GM12878 (cell line): ENCODE measurements at regions not wholly inside any gene's neighbourhood (a gene's known extent, or its start where the extent isn't known, plus 50 kb on each side); places are given as distances from the start of the nearest gene placed in this dataset.

Source experiments
- ATAC-seq: fragments of 200-7000 bp; cut with Tn5 transposase; 3 replicates; pipeline ENCODE4 v1.9.1; 2020; ENCODE audit warnings: mild to moderate bottlenecking, moderate library complexity
- BruUV-seq: library from RNA; stranded (reverse); fragments of 400-500 nt; replicated peaks from 2 replicates; lab custom pipeline; 2021; lab: Mats Ljungman, UMichigan
- CTCF ChIA-PET: fragments of 300-600 bp; sonication (Branson Sonifier 250); formaldehyde crosslinking; extraction: SDS; loops from one replicate; lab custom pipeline; 2021; ENCODE audit warnings: inconsistent platforms; lab: Yijun Ruan, JAX
- POLR2A ChIA-PET: fragments of 350-600 bp; formaldehyde crosslinking; extraction: SDS; loops from one replicate; lab custom pipeline; 2021; ENCODE audit warnings: inconsistent platforms; lab: Charles Lee
- RAD21 ChIA-PET: fragments of 300-600 bp; sonication (Branson Sonifier 250); formaldehyde crosslinking; loops from one replicate; lab custom pipeline; 2023; ENCODE audit warnings: antibody characterized with exemption; ENCODE audit not compliant: unreplicated experiment; lab: Charles Lee
- SMC1A ChIA-PET: fragments of 300-600 bp; sonication (Branson Sonifier 250); formaldehyde crosslinking; loops from one replicate; lab custom pipeline; 2023; ENCODE audit not compliant: unreplicated experiment, uncharacterized antibody; lab: Charles Lee
- DNase-seq: peaks from one replicate; pipeline ENCODE4 v3.0.0-alpha.2; 2011; ENCODE audit warnings: low read depth, low spot score
- FAIRE-seq: peaks from 3 replicates; lab custom pipeline; 2011; peaks lifted over from hg19 to GRCh38; lab: Jason Lieb, UNC
- H2AFZ ChIP-seq: 2 replicates; pipeline ENCODE4 v1.6.0; 2011; ENCODE audit warnings: low read depth, low read length, control low read depth; ENCODE audit not compliant: control insufficient read depth
- H3K27ac ChIP-seq: 2 replicates; pipeline ENCODE4 v1.5.1; 2011; ENCODE audit warnings: control low read depth; ENCODE audit not compliant: control insufficient read depth, insufficient read depth
- H3K27me3 ChIP-seq, 2 experiments: replicated peaks in 1 of 2; 2 replicates each; pipeline versions ENCODE4 v1.6.0 to v1.6.1; 2011; ENCODE audit warnings: low read length in 1 of 2; ENCODE audit not compliant: control insufficient read depth in 2 of 2, insufficient read depth in 2 of 2
- H3K36me3 ChIP-seq, 2 experiments: 2 replicates each; pipeline ENCODE4 v1.5.1; 2011; ENCODE audit warnings: low read length in 1 of 2; ENCODE audit not compliant: control insufficient read depth in 2 of 2, insufficient read depth in 2 of 2
- H3K4me1 ChIP-seq: 2 replicates; pipeline ENCODE4 v1.6.1; 2011; ENCODE audit warnings: mild to moderate bottlenecking, low read length, moderate library complexity, mixed read lengths; ENCODE audit not compliant: control insufficient read depth, insufficient read depth
- H3K4me2 ChIP-seq: 2 replicates; pipeline ENCODE4 v1.6.0; 2011; ENCODE audit warnings: control low read depth; ENCODE audit not compliant: control insufficient read depth, insufficient read depth
- H3K4me3 ChIP-seq: fragments of 200-600 bp; sonication (generic); 2 replicates; pipeline ENCODE4 v1.5.1; 2016
- H3K79me2 ChIP-seq: 2 replicates; pipeline ENCODE4 v1.6.0; 2011; ENCODE audit warnings: low read length; ENCODE audit not compliant: control insufficient read depth, insufficient read depth
- H3K9ac ChIP-seq: 2 replicates; pipeline ENCODE4 v1.8.0; 2011; ENCODE audit warnings: low read length, control low read depth, mixed read lengths; ENCODE audit not compliant: control insufficient read depth, insufficient read depth
- H3K9me3 ChIP-seq: replicated peaks from 3 replicates; pipeline ENCODE4 v1.5.1; 2011; ENCODE audit warnings: mild to moderate bottlenecking, low read length; ENCODE audit not compliant: control insufficient read depth, insufficient read depth
- H4K20me1 ChIP-seq: 2 replicates; pipeline ENCODE4 v1.6.0; 2011; ENCODE audit not compliant: control insufficient read depth, insufficient read depth
- ATF7 ChIP-seq: fragments of 450-650 bp; IDR thresholded peaks from 2 replicates; pipeline ENCODE4 v1.6.1; 2016; ENCODE audit warnings: low read depth, mild to moderate bottlenecking
- CHD2 ChIP-seq: IDR thresholded peaks from 2 replicates; pipeline ENCODE4 v1.6.1; 2011; ENCODE audit warnings: low read depth, low read length, improper control_type of control experiment, borderline replicate concordance
- CHD4 ChIP-seq: fragments of 200-600 bp; sonication (generic); IDR thresholded peaks from 2 replicates; pipeline ENCODE4 v1.6.1; 2016; ENCODE audit warnings: mild to moderate bottlenecking
- CREM ChIP-seq: IDR thresholded peaks from 2 replicates; pipeline ENCODE4 v1.6.1; 2014; ENCODE audit warnings: antibody characterized with exemption, low read depth
- E2F4 ChIP-seq: IDR thresholded peaks from 2 replicates; pipeline ENCODE4 v1.6.1; 2012; ENCODE audit warnings: low read depth, low read length, improper control_type of control experiment
- FOS ChIP-seq: IDR thresholded peaks from 3 replicates; pipeline ENCODE4 v1.6.1; 2011; ENCODE audit warnings: borderline replicate concordance; ENCODE audit not compliant: insufficient read length; ENCODE audit errors: extremely low read depth
- FOXM1 ChIP-seq: IDR thresholded peaks from 2 replicates; pipeline ENCODE4 v1.6.1; 2012; ENCODE audit warnings: low read depth, mild to moderate bottlenecking, inconsistent platforms, low read length, moderate library complexity
- HDAC2 ChIP-seq: fragments of 200-600 bp; sonication (generic); IDR thresholded peaks from 2 replicates; pipeline ENCODE4 v1.6.1; 2017
- LARP7 ChIP-seq: fragments of 450-650 bp; IDR thresholded peaks from 2 replicates; pipeline ENCODE4 v1.6.1; 2017; ENCODE audit warnings: mild to moderate bottlenecking
- MLLT1 ChIP-seq: fragments of 450-650 bp; IDR thresholded peaks from 2 replicates; pipeline ENCODE4 v1.6.1; 2016; ENCODE audit warnings: mild to moderate bottlenecking
- NRF1 ChIP-seq: conservative IDR thresholded peaks from 2 replicates; pipeline ENCODE4 v1.6.1; 2011; ENCODE audit warnings: mild to moderate bottlenecking, low read depth, low read length, improper control_type of control experiment
- SIX5 ChIP-seq: IDR thresholded peaks from 2 replicates; pipeline ENCODE4 v1.6.1; 2011; ENCODE audit warnings: mild to moderate bottlenecking, low read depth, low read length, moderate library complexity; ENCODE audit not compliant: severe bottlenecking
- SPI1 ChIP-seq: IDR thresholded peaks from 2 replicates; pipeline ENCODE4 v1.6.1; 2011; ENCODE audit warnings: low read depth, mild to moderate bottlenecking, low read length, moderate library complexity, borderline replicate concordance; ENCODE audit not compliant: insufficient read depth
- SREBF2 ChIP-seq: IDR thresholded peaks from 2 replicates; pipeline ENCODE4 v1.6.1; 2012; ENCODE audit warnings: mild to moderate bottlenecking, low read length
- STAT1 ChIP-seq: fragments of 450-650 bp; conservative IDR thresholded peaks from 2 replicates; pipeline ENCODE4 v1.6.1; 2014; ENCODE audit warnings: antibody characterized with exemption, mild to moderate bottlenecking
- TAF1 ChIP-seq: IDR thresholded peaks from 2 replicates; pipeline ENCODE4 v1.6.1; 2011; ENCODE audit warnings: mild to moderate bottlenecking, low read depth, low read length, borderline replicate concordance
- WRNIP1 ChIP-seq: IDR thresholded peaks from 2 replicates; pipeline ENCODE4 v1.6.1; 2011; ENCODE audit warnings: low read depth, low read length, improper control_type of control experiment, borderline replicate concordance
- WGBS: methylation state at CpG from one replicate; pipeline ENCODE4 v1.1.6; 2016; ENCODE audit warnings: low lambda C conversion rate; ENCODE audit not compliant: insufficient replicate concordance, insufficient coverage; ENCODE audit errors: missing lambda C conversion rate; 5-methylcytosine and 5-hydroxymethylcytosine counted together
- in situ Hi-C: fragments of 300-500 bp; cut with MboI; formaldehyde crosslinking; loops from 9 replicates; pipeline ENCODE4 v1.14.3; 2018; ENCODE audit warnings: mixed read lengths
- intact Hi-C: fragments of 100-400 bp; cut with micrococcal nuclease; formaldehyde crosslinking; loops from one replicate; pipeline ENCODE4 v1.14.2; 2022; ENCODE audit not compliant: unreplicated experiment

GRCh38 chr1:60421965-60422364 lies 348.4 kb upstream of the C1orf87 start:
- intact Hi-C loops (no loop called here), in situ Hi-C loops (no loop called here)
- 8% methylated on average over 4 of the region's 4 CpGs for WGBS
- Histone ChIP-seq H3K79me2 (no peaks in the 10 kb centered on the region), H3K27ac (no peak overlapping the region), H3K4me2 (no peak overlapping the region), H4K20me1 (no peaks in the 10 kb centered on the region), H3K27me3 (no peaks in the 10 kb centered on the region), H3K36me3 (no peaks in the 10 kb centered on the region), H2AFZ (no peak overlapping the region), H3K4me1 (no peaks in the 10 kb centered on the region), H3K9me3 (no peaks in the 10 kb centered on the region), H3K4me3 (no peak overlapping the region), H3K9ac (no peak overlapping the region)
- ATAC-seq: no peak
- SMC1A ChIA-PET: no interaction called here
- no peak for FAIRE-seq
- POLR2A ChIA-PET: no interaction called here
- RAD21 ChIA-PET: no interaction called here
- DNase-seq: no peak
- no TSS peak for BruUV-seq
- TF ChIP-seq LARP7 (no peak), CHD2 (no peak), WRNIP1 (no peak), CHD4 (no peak), ATF7 (no peak), SIX5 (no peak), E2F4 (no peak), SPI1 (no peak)
- CTCF ChIA-PET: no interaction called here

GRCh38 chr1:60419023-60419422 lies 345.5 kb upstream of the C1orf87 start:
- no peak for FAIRE-seq
- H3K9me3 ChIP-seq: no peaks in the 10 kb centered on the region
- H3K27ac ChIP-seq: no peak overlapping the region
- H2AFZ ChIP-seq: no peak overlapping the region
- DNase-seq: no peak
- WGBS: 100% methylated on average over 1 of the region's 1 CpG
- H3K4me2 ChIP-seq: no peak overlapping the region
- ATAC-seq: no peak
- H4K20me1 ChIP-seq: no peaks in the 10 kb centered on the region
- intact Hi-C loops (no loop called here), in situ Hi-C loops (no loop called here)
- CTCF ChIA-PET: no interaction called here
- POLR2A ChIA-PET: no interaction called here
- H3K4me1 ChIP-seq: no peaks in the 10 kb centered on the region
- no peak overlapping the region for H3K4me3 ChIP-seq
- H3K79me2 ChIP-seq: no peaks in the 10 kb centered on the region
- H3K9ac ChIP-seq: no peak overlapping the region
- no peaks in the 10 kb centered on the region for H3K27me3 ChIP-seq
- H3K36me3 ChIP-seq: no peaks in the 10 kb centered on the region
- SMC1A ChIA-PET: no interaction called here
- no TSS peak for BruUV-seq
- RAD21 ChIA-PET: no interaction called here
- TF ChIP-seq TAF1 (no peak), HDAC2 (no peak), FOS (no peak), SREBF2 (no peak), NRF1 (no peak), CREM (no peak), FOXM1 (no peak), MLLT1 (no peak), WRNIP1 (no peak), STAT1 (no peak)
